ENCODE measurements at regions not wholly inside any gene's neighbourhood (a gene's known extent, or its start where the extent isn't known, plus 50 kb on each side); places are given as distances from the start of the nearest gene placed in this dataset.

DNA sequence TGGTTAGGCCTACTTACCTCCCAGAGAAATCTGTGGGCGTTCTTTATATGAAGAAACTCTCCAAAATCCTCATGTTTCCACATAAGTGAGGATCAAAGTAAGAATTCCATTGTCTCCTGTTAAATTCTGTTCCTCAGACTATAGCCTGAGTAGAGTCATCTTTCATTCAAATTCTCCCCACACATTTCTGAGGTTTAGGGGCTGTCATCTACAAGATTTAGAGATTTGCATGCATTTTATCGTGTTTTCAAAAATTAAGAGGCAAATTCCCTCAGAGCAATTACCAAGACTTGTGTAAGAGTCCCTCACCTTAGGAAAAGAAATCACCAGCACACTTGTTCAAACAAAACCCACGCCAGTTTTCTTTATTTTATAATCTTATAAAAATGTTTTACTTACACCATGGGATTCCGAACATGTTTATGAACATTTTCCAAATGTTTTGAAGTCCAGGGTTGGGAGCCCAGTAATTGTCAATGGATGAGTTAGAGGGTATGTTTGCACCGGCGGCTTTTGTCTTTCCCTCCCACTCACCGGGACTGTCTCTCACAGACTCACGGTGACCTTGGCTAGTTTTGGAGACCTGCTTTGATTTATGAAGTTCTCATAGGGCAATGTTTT is 367.6 kb downstream of the ENC1 start:
- DNase-seq (ENCODE audit: low spot score) = no peak
- H3K36me3 ChIP-seq (ENCODE audit: insufficient read depth, low read length, poor library complexity, severe bottlenecking) = no peaks in the 10 kb centered on the region
- peaks cover 14% of the 10 kb centered on the region for H3K4me1 ChIP-seq (ENCODE audit: insufficient read depth, low read length, poor library complexity, severe bottlenecking)
- ChIA-PET CTCF (no interaction called here), POLR2A (ENCODE audit: low non-redundant PET) (no interaction called here)
- intact Hi-C loops (cut with micrococcal nuclease; ENCODE audit: unreplicated experiment) = no loop called here
- no peak overlapping the region for H3K27ac ChIP-seq (ENCODE audit: low read depth, low read length, poor library complexity, severe bottlenecking)
- no TSS peak for BruUV-seq (replicated peaks)
- H3K27me3 ChIP-seq (replicated peaks; ENCODE audit: insufficient read depth, low read depth, low read length, poor library complexity) = peaks cover 5% of the 10 kb centered on the region
- no peaks in the 10 kb centered on the region for H3K9me3 ChIP-seq (ENCODE audit: low read depth, low read length, poor library complexity, severe bottlenecking)
- H3K4me3 ChIP-seq (ENCODE audit: low read depth, low read length, poor library complexity, severe bottlenecking) = no peak overlapping the region
- TF ChIP-seq, protein P1, sequence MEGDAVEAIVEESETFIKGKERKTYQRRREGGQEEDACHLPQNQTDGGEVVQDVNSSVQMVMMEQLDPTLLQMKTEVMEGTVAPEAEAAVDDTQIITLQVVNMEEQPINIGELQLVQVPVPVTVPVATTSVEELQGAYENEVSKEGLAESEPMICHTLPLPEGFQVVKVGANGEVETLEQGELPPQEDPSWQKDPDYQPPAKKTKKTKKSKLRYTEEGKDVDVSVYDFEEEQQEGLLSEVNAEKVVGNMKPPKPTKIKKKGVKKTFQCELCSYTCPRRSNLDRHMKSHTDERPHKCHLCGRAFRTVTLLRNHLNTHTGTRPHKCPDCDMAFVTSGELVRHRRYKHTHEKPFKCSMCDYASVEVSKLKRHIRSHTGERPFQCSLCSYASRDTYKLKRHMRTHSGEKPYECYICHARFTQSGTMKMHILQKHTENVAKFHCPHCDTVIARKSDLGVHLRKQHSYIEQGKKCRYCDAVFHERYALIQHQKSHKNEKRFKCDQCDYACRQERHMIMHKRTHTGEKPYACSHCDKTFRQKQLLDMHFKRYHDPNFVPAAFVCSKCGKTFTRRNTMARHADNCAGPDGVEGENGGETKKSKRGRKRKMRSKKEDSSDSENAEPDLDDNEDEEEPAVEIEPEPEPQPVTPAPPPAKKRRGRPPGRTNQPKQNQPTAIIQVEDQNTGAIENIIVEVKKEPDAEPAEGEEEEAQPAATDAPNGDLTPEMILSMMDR (conservative IDR thresholded peaks at IDR 0.05; ENCODE audit: low read depth, low read length) = no peak

DNA sequence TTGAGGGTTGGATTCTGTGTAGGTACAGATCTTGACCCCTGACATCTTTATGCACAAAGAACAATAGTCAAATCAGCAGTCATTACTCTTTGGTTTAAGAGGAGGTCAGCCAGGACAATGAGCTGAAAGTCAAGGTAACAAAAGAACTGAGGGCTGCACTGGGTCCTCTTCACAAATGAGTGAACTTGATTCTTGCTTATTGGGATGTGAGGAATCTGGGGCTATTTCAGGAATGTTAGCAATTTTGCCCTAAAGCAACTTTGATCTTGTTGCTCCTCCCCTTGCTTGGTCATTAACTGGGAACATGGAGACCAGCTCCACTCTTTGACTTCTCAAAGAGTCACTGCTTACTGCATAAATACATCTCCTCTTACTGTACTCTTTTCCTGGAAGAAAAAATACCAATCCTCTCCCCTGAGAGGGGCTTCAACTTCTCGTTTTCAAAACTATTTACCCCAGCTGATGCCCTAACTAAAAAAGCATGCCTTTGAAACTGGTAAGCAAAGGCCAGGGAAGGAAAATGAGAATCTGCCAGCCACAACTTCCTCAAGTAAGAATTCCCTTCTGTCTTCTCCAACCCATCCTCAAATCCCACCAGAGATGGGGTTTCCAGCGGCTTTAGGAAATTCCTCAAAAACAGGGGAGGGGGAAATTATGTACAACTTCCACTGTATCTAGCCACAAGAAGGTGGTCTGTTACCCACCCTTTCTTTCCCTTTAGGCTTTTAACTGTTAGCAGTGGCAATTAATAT is 368.3 kb downstream of the ENC1 start:
- intact Hi-C loops (cut with micrococcal nuclease; ENCODE audit: unreplicated experiment) = no loop called here
- ChIA-PET CTCF (no interaction called here), POLR2A (ENCODE audit: low non-redundant PET) (no interaction called here)

DNA sequence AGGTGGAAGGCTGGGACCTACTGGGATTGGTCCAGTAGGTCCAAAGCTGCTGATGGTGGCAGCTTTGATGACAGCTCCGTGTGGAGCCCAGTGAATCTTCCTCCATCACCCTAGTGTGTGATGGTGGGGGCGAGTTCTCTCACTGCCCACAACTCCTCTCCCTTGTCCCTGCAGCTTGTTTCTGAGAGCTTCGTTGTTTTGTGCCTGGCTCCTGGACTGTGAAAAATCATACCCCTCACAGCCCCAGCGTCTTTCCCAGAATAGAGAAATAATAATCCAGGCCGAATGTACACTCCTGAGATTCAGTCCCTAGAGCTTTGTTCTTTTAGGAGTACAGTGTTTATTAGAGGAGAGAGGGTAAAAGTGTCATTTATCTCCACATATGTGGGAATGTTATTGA is 372.2 kb downstream of the ENC1 start:
- DNase-seq (ENCODE audit: low spot score) = no peak
- POLR2A ChIA-PET (ENCODE audit: low non-redundant PET) = no interaction called here
- Histone ChIP-seq H3K4me1 (ENCODE audit: insufficient read depth, low read length, poor library complexity, severe bottlenecking) (no peaks in the 10 kb centered on the region), H3K36me3 (ENCODE audit: insufficient read depth, low read length, poor library complexity, severe bottlenecking) (no peaks in the 10 kb centered on the region), H3K27ac (ENCODE audit: low read depth, low read length, poor library complexity, severe bottlenecking) (no peak overlapping the region), H3K4me3 (ENCODE audit: low read depth, low read length, poor library complexity, severe bottlenecking) (no peak overlapping the region), H3K9me3 (ENCODE audit: low read depth, low read length, poor library complexity, severe bottlenecking) (no peaks in the 10 kb centered on the region), H3K27me3 (replicated peaks; ENCODE audit: insufficient read depth, low read depth, low read length, poor library complexity) (no peaks in the 10 kb centered on the region)
- intact Hi-C loops (cut with micrococcal nuclease; ENCODE audit: unreplicated experiment) = no loop called here
- no TSS peak for BruUV-seq (replicated peaks)
- TF ChIP-seq EZH2 (IDR thresholded peaks at IDR 0.05; ENCODE audit: borderline replicate concordance, low read depth, low read length, poor library complexity, severe bottlenecking) = no peak
- TF ChIP-seq, protein P1 (conservative IDR thresholded peaks at IDR 0.05; ENCODE audit: low read depth, low read length) = no peak
- CTCF ChIA-PET = no interaction called here

More for the DNA sequence above, 368.3 kb downstream of the ENC1 start:
- TF ChIP-seq, protein P1 (conservative IDR thresholded peaks at IDR 0.05; ENCODE audit: low read depth, low read length) = no peak
- no peak for TF ChIP-seq EZH2 (IDR thresholded peaks at IDR 0.05; ENCODE audit: borderline replicate concordance, low read depth, low read length, poor library complexity, severe bottlenecking)
- Histone ChIP-seq H3K4me1 (ENCODE audit: insufficient read depth, low read length, poor library complexity, severe bottlenecking) (peaks cover 14% of the 10 kb centered on the region), H3K36me3 (ENCODE audit: insufficient read depth, low read length, poor library complexity, severe bottlenecking) (no peaks in the 10 kb centered on the region), H3K9me3 (ENCODE audit: low read depth, low read length, poor library complexity, severe bottlenecking) (no peaks in the 10 kb centered on the region), H3K4me3 (ENCODE audit: low read depth, low read length, poor library complexity, severe bottlenecking) (no peak overlapping the region), H3K27ac (ENCODE audit: low read depth, low read length, poor library complexity, severe bottlenecking) (no peak overlapping the region), H3K27me3 (replicated peaks; ENCODE audit: insufficient read depth, low read depth, low read length, poor library complexity) (no peaks in the 10 kb centered on the region)
- no TSS peak for BruUV-seq (replicated peaks)
- DNase-seq (ENCODE audit: low spot score) = no peak
